ENCODE measurements at regions not wholly inside any gene's neighbourhood (a gene's known extent, or its start where the extent isn't known, plus 50 kb on each side); places are given as distances from the start of the nearest gene placed in this dataset.

DNA sequence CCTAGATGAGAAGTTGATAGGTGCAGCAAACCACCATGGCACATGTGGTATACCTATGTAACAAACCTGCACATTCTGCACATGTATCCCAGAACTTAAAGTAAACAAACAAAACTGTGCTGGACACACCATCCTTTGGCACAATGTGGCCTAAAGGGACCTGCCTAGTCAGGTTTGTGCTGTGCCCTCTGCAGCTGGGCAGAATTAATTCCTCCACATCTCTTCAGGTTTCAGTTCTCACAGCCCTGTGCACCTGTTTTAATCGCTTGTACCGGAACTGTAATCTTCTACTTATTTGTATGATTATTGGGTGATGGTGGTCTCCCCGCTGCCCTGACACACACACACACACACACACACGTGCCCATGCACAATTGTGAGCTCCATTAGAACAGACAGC, 252.7 kb downstream of the ACTR3B start:
- TF ChIP-seq, protein P1, sequence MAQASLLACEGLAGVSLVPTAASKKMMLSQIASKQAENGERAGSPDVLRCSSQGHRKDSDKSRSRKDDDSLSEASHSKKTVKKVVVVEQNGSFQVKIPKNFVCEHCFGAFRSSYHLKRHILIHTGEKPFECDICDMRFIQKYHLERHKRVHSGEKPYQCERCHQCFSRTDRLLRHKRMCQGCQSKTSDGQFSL (CRISPR knock-in tag; IDR thresholded peaks at IDR 0.05), result no peak
- no peak for TF ChIP-seq SYNCRIP (IDR thresholded peaks at IDR 0.05; ENCODE audit: insufficient read depth, low read depth, low read length)
- TF ChIP-seq ZNF883 (CRISPR knock-in tag; IDR thresholded peaks at IDR 0.05; ENCODE audit: not compliant biosample characterization), result no peak
- TF ChIP-seq, protein P2, sequence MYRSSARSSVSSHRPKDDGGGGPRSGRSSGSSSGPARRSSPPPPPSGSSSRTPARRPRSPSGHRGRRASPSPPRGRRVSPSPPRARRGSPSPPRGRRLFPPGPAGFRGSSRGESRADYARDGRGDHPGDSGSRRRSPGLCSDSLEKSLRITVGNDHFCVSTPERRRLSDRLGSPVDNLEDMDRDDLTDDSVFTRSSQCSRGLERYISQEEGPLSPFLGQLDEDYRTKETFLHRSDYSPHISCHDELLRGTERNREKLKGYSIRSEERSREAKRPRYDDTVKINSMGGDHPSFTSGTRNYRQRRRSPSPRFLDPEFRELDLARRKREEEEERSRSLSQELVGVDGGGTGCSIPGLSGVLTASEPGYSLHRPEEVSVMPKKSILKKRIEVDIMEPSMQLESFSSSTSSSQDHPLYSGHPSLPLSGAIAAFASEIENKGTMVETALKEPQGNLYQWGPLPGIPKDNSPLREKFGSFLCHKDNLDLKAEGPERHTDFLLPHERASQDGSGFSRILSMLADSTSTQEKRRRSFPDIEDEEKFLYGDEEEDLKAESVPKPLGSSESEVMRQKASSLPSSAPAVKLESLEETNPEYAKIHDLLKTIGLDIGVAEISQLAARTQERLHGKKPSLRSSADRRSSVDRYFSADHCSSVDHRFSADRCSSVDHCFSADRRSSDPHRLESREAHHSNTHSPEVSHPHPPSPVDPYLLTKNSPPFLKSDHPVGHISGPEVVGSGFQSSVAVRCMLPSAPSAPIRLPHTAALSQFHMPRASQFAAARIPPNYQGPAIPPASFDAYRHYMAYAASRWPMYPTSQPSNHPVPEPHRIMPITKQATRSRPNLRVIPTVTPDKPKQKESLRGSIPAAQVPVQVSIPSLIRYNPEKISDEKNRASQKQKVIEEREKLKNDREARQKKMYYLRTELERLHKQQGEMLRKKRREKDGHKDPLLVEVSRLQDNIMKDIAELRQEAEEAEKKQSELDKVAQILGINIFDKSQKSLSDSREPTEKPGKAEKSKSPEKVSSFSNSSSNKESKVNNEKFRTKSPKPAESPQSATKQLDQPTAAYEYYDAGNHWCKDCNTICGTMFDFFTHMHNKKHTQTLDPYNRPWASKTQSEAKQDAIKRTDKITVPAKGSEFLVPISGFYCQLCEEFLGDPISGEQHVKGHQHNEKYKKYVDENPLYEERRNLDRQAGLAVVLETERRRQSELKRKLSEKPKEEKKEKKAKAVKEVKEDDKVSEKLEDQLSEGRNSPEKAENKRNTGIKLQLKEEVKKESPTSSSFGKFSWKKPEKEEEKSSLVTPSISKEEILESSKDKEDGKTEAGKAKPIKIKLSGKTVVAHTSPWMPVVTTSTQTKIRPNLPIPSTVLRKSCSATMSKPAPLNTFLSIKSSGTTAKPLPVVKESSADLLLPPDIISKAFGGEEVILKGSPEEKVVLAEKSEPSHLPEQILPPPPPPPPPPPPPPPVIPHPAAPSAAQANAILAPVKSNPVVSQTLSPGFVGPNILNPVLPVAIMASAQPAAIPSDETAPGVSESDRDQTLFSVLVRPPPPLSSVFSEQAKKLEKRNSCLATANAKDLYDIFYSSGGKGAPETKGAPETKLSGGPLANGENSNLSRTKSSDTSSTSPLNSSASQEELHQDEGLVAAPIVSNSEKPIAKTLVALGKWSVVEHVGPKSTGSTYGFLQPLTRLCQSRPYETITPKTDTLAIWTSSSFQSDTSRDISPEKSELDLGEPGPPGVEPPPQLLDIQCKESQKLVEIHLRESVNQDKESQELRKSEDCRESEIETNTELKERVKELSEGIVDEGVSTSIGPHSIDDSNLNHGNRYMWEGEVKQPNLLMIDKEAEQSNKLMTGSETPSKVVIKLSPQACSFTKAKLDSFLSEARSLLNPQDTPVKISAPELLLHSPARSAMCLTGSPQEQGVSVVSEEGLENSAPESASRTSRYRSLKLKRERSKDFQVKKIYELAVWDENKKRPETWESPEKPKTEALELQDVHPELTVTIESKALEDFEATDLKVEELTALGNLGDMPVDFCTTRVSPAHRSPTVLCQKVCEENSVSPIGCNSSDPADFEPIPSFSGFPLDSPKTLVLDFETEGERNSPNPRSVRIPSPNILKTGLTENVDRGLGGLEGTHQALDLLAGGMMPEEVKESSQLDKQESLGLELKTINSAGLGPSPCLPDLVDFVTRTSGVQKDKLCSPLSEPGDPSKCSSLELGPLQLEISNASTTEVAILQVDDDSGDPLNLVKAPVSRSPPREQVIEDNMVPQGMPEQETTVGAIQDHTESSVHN (CRISPR knock-in tag; IDR thresholded peaks at IDR 0.05), result no peak
- no peak for TF ChIP-seq BRCA1 (CRISPR knock-in tag; IDR thresholded peaks at IDR 0.05)
- no peak for TF ChIP-seq HNRNPH1 (optimal IDR thresholded peaks at IDR 0.05; ENCODE audit: low read depth, low read length)
- TF ChIP-seq TARDBP (CRISPR knock-in tag; IDR thresholded peaks at IDR 0.05), result no peak
- TF ChIP-seq, protein P3, sequence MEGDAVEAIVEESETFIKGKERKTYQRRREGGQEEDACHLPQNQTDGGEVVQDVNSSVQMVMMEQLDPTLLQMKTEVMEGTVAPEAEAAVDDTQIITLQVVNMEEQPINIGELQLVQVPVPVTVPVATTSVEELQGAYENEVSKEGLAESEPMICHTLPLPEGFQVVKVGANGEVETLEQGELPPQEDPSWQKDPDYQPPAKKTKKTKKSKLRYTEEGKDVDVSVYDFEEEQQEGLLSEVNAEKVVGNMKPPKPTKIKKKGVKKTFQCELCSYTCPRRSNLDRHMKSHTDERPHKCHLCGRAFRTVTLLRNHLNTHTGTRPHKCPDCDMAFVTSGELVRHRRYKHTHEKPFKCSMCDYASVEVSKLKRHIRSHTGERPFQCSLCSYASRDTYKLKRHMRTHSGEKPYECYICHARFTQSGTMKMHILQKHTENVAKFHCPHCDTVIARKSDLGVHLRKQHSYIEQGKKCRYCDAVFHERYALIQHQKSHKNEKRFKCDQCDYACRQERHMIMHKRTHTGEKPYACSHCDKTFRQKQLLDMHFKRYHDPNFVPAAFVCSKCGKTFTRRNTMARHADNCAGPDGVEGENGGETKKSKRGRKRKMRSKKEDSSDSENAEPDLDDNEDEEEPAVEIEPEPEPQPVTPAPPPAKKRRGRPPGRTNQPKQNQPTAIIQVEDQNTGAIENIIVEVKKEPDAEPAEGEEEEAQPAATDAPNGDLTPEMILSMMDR (CRISPR knock-in tag; IDR thresholded peaks at IDR 0.05), result no peak
